HL-60/S4 treated with retinoic acid at 250 ng/mL for 4 days and 3 days (cell line): ENCODE measurements at regions not wholly inside any gene's neighbourhood (a gene's known extent, or its start where the extent isn't known, plus 50 kb on each side); places are given as distances from the start of the nearest gene placed in this dataset.
"Not testable (repeated sequence)": the region's sequence is repeated elsewhere in the genome, so short reads cannot be mapped to it uniquely, and the experiment has no call there.

Experiments
- in situ Hi-C: fragments of 300-500 bp; cut with MboI; formaldehyde crosslinking; loops from 2 replicates; pipeline ENCODE4 v1.7.0; 2022; ENCODE audit warnings: low sequenced_read_pairs

DNA sequence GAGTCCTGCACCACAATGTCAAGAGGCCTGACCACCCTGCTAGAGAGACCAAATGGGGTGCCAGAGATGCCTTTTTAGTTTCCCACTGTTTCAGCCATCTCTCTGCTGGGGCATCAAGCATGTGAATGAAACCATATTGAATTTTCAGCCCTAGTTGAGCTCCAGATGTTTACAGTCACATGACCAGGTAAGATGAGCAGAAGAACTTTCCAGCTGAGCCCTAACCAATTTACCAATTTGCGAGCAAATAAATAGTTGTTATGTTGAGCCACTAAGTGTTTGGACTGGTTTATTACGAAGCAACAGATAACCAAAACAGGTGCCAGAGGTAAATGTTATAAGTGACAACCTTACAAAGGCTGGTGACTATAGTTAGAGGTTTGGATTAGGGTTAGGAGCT lies 209.1 kb upstream of the CCL2 start:
- in situ Hi-C loops = no loop called here

DNA sequence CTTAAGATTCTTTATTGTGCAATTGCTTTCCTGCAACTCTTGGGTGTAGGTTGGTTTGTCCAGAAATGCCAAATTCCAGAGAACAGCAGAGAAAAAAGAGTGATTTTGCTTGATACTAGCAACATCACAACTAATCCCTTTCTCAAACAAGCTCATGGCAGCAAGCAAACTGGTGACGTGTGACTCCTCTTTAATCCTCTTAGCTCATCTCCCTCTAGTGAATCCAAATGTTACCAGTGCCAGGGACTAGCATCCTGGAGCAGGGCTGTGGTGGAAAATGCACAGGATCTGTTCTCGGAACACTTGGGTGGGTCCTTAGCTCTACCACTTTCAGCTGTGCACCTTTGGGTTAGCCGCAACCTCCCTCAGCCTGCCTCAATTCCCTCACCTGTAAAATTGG lies 204.0 kb upstream of the CCL2 start:
- in situ Hi-C loops = no loop called here

GRCh38 chr17:34054495-34054894 lies 200.6 kb upstream of the CCL2 start:
- in situ Hi-C loops = no loop called here

DNA sequence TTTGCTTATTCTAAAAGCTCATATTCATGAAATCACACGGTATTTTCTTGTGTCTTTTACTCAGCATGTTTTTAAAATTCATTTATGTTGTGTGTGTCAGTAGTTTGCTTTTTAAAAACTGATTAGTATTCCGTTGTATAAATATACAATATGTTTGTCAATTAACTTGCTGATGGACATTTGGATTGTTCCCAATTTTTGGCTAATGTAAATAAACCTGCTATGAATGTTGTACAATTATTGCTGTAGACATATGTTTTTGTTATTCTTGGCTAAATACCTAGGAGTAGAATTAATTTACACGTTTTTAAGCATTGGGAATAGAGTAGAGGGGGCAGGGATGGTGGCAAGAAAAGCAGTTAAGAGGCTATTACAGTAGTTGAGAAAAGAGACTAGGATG lies 199.5 kb upstream of the CCL2 start:
- in situ Hi-C loops = no loop called here

DNA sequence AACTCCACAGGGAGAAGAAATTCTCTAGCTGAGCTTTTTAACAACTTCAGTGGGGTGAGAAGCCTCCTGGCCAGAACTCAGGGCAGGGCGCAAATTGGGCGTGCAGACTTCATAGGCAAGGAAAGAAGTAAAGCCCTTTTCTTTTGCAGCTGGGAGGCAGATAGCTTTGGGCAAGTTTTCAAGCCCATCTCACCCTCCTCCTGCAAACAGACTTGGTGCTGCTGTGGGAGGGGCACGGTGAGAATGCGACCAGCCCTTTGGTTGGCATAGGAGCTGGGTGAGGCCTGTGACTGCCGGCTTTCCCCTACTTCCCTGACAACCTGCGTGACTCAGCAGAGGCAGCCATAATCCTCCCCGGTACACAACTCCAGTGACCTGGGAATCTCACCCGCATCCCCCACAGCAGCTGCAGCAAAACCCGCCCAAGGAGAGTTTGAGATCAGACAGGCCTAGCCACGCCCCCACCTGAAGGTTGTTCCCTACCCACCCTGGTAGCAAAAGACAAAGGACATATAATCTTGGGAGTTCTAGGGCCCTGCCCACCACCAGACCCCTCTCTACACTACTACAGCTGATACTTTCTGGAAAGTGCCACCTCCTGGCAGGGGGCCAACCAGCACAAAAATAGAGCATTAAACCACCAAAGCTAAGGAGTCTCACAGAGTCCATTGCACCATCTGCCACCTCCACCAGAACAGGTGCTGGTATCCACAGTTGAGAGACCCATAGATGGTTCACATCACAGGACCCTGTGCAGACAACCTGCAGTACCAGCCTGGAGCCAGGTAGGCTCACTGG lies 195.5 kb upstream of the CCL2 start:
- in situ Hi-C loops = no loop called here

DNA sequence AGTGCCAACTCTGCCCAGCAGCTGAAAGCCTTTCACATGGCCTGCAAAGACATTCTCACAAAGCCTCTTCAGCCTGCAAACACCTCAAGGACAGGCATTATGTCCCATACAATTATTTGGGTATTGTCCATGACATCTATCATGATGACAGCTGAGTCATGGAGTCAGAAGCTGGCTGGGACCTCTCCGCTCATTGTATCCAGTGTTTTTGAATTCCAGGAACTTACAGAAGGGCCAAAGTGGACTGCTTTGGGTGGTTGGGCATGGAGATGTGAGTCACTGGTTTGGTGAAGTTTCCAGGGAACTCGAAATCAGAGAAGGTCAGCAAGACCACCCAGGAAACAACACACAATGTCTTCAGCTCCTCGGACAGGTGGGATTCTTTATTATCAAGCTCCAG lies 188.6 kb upstream of the CCL2 start:
- in situ Hi-C loops = no loop called here

DNA sequence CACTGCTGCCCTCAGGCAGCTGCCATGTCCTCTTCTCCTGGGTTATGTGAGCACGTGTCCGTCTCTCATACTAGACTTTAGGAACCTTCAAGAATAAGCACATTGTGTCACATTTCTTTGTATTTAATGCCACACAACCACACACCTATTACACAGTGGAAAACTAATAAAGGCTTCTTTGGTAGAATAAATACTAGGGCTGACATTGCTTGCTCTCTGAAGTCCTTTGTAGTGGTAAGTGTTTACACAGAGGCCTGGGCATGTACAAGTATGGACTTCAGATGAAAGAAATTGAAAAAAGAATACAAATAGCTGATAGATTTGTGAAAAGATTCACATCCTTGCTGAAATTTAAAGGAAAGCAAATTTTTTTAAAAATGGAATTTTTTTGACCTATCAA lies 188.1 kb upstream of the CCL2 start:
- in situ Hi-C loops = no loop called here

- in situ Hi-C loops = no loop called here
These were observed 186.5 kb upstream of the CCL2 start for GRCh38 chr17:34068571-34068970.

- in situ Hi-C loops = no loop called here
These were observed 184.4 kb upstream of the CCL2 start for GRCh38 chr17:34070712-34071111.

- in situ Hi-C loops = no loop called here
These were observed 183.1 kb upstream of the CCL2 start for GRCh38 chr17:34071886-34072420.

DNA sequence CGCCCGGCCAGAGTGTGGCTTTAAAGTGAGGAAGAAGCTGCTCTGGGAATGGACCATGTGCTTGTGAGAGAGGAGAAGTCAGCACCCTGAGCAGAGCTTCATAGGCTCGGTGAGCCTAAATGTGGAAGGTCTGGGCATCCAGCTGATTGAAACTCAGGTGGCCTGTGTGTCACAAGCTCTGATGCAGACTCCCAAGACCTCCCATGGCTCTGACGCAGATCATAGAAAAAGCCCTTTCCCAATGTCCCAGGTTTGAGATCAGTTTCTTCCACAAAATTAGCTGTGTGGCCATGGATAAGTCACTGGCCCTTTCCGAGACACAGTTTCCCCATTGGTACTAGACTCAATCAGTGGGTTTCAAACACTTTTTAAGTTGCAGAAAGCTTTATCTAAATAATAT lies 180.0 kb upstream of the CCL2 start:
- in situ Hi-C loops = no loop called here

GRCh38 chr17:34076743-34077631 lies 178.1 kb upstream of the CCL2 start:
- in situ Hi-C loops = no loop called here

DNA sequence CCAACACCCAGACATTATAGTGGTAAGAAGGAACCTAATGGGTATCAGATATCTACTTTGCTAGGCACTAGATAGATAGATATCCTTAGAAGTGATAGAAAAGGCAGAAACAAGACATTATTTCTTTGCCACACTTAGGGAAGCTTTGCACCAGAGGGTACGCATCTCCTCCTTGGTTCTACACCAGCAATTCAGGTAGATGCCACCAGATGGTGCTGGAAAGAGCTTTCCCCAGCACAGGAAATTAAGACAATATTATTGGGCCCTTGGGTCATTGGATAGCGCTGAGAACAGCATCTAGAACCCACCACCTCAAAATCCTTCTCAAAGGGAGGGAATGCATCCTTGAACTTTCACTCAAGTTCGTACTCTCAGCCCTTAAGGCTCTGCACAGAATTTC lies 173.8 kb upstream of the CCL2 start:
- in situ Hi-C loops = no loop called here

- in situ Hi-C loops = no loop called here
These were observed 172.7 kb upstream of the CCL2 start for GRCh38 chr17:34082404-34082803.

DNA sequence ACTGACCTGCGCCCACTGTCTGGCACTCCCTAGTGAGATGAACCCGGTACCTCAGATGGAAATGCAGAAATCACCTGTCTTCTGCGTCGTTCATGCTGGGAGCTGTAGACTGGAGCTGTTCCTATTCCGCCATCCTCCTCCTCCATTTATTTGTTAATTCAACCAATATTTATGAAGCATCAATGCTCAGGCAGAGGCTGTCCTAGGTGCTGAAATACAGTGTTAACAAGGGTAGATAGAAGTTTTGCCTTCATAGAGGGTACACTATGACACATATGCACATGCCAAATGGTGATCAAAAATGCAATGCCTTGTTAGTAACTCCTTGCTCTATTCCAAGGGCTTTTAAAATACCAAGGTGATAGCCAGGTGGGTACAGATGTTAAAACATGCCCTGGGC lies 166.0 kb upstream of the CCL2 start:
- in situ Hi-C loops = not testable (repeated sequence)

DNA sequence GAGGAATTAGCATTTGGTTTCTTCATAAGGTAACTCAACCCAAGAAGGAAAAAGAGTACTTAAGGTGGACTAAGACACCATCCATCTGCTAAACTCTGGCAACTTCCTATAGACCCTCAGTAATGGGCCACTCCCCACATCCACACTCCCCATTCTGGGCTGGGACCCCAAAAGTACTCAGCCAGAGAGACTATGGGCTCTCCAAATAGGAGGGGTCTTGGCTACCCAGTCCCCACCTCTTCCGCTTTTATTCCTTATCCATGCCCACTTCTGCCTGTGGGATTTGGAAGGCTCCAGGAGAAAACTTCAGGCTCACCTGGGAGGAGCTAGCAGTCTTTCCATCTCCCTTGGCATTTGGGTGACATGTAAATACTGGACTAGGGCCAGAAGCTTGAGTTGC lies 164.5 kb upstream of the CCL2 start:
- in situ Hi-C loops = no loop called here

DNA sequence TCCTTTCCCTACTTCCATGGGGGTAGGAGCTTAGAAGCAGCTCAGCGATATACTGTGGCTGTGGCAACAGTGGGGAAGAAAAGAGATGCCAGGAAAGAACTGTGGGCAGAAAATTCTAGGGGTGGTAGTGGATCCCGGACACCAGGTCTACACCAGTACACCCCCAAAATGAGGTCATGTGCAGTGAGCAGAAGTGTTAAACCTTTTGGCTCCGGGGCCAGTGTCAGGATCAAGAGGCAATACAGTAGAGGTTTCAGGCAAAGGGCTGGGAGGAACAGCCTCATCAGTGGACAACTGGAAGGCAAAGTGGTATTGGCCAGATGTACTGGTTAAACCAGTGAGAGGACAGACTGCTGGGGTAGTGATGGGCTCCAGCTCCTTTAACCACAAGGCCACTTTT lies 163.1 kb upstream of the CCL2 start:
- in situ Hi-C loops = no loop called here

DNA sequence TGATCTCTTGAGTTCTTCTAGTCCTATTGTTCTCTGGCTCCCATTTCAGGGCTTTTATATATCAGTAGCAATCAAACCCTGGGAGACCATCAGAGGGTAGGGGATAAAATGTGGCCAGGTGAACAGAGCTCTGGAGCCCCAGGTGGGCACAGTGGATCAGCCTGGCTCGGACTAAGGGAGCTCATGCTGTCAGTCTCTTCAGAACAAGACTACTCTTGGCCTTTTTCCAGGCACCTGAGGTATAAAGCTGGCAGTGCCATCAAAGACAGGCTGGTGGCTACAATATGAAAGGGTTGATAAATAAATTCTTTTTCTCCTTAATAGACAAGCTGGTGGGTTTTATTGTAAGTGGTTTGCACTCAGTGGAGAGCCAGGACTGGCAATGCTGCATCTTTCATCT lies 160.0 kb upstream of the CCL2 start:
- in situ Hi-C loops = no loop called here

DNA sequence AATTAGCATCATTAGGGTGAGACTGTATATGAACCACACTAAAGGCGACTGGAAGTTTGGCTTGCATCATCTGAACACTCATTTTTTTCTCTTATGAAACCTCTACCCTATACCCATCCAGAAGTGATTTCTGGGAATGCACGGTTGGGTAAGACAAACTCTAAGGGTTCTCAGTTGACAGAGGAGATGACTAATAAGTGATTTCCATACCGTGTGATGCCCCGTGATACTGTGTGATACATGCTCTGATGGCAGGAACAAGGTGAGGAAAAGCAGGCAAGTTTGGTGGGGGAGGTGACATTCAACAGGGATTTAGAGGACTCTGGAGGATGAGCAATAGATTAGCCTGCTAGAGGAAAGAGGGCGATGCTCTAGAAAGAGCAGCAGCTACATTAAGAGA lies 156.4 kb upstream of the CCL2 start:
- in situ Hi-C loops = no loop called here

GRCh38 chr17:34099859-34100515 lies 155.1 kb upstream of the CCL2 start:
- in situ Hi-C loops = no loop called here

GRCh38 chr17:34107019-34107418 lies 148.1 kb upstream of the CCL2 start:
- in situ Hi-C loops = no loop called here
